ENCODE measurements at regions not wholly inside any gene's neighbourhood (a gene's known extent, or its start where the extent isn't known, plus 50 kb on each side); places are given as distances from the start of the nearest gene placed in this dataset.

DNA sequence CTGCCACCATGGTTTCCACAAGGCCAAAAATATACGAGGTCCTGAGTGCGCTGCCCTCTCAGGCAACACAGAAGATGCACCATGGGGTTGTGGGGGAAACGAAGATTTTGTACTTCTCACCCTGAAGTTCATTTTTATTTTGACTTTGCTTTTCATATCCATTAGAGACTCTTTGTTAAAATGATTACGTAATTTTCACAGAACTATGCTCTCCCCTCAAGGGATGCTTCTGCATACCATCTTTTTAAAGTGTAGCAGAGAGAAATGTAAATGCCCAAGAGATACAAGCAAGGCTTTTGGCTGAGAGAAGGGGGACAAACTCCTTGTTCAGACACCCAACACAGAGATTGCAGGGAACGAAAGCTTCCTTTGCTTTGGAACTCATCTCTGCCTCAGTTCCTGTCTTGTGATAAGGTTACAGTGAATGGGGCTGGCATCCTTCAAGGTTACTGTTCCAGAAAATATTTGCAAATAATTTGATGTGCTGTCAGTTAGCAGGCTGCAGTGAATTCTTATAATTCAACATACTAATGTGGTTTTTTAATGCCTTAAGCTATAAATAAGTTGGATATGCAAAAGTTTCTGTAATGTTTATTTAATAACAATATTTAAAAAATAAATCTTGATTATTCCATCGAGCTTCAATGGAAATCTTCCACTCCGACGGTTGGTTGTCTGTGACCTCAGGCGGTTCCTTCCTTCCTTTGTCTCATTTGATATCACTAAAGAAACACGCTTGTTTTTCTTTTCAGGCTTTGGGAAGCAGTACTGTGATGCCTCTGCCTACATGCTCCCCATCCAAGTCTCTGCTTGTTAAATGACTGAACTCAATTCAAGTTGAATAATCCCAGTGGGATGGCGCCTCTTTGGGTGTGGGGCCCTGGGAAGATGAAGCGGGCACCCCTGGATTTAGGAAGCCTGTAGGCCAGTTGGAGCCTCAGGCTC lies 209.3 kb upstream of the CTBP2 start:
- DNase-seq = no peak
- no peak overlapping the region for H2AFZ ChIP-seq (ENCODE audit: low read depth)
- H3K27ac ChIP-seq (ENCODE audit: low read depth in 2 of 2, low read length in 1 of 2) = no peak overlapping the region
- no peak overlapping the region for H3K9ac ChIP-seq
- H4K20me1 ChIP-seq (ENCODE audit: insufficient read depth) = no peaks in the 10 kb centered on the region
- H3K36me3 ChIP-seq (replicated peaks in 1 of 2; ENCODE audit: control insufficient read depth in 1 of 2, insufficient read depth in 2 of 2, low read length in 1 of 2) = no peaks in the 10 kb centered on the region
- no peaks in the 10 kb centered on the region for H3K79me2 ChIP-seq (ENCODE audit: insufficient read depth)
- no peak overlapping the region for H3K4me2 ChIP-seq
- no peaks in the 10 kb centered on the region for H3K9me3 ChIP-seq
- H3K4me3 ChIP-seq (ENCODE audit: low read depth in 2 of 2, low read length in 1 of 2) = no peak overlapping the region
- TF ChIP-seq EP300 (IDR thresholded peaks at IDR 0.05; ENCODE audit: borderline replicate concordance in 1 of 2, low read depth in 1 of 2, low read length in 1 of 2) (no peak), ELF1 (IDR thresholded peaks at IDR 0.05) (no peak), SIN3A (IDR thresholded peaks at IDR 0.05; ENCODE audit: borderline replicate concordance, low read depth, low read length) (no peak), GABPA (IDR thresholded peaks at IDR 0.05; ENCODE audit: low read depth) (no peak), EZH2phosphoT487 (IDR thresholded peaks at IDR 0.05; ENCODE audit: borderline replicate concordance, low read depth) (no peak)
- no peaks in the 10 kb centered on the region for H3K27me3 ChIP-seq (ENCODE audit: insufficient read depth)
- WGBS (ENCODE audit: low lambda C conversion rate) = 46% methylated on average over 12 of the region's 12 CpGs
- H3K9me2 ChIP-seq = no peaks in the 10 kb centered on the region
- CTCF ChIA-PET = no interaction called here
- no peaks in the 10 kb centered on the region; a peak in 1 of 4 replicates for H3K4me1 ChIP-seq (ENCODE audit: control insufficient read depth in 1 of 2, insufficient read depth in 2 of 2, low read depth in 1 of 2, low read length in 1 of 2)
- POLR2A ChIA-PET = no interaction called here
- H3F3A ChIP-seq (replicated peaks; ENCODE audit: insufficient read depth) = no peaks in the 10 kb centered on the region

DNA sequence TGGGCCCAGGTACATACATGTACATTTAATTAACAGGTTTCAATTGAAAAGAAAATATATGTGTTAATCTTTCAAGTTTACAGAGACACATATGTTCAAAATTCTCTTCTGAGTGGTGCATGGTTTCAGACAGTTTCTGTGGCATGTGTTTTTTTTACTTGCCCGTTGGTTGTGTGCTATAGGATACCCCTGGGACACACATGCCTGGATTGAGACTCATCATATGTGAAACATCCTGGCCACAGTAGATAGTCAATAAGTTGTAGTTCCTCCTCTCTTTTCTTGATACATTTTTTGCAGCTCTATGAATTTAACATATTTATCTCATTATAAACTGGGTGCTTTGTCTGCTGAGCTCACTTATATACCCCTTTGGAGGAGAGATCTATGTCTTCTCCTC lies 207.8 kb upstream of the CTBP2 start:
- Histone ChIP-seq H3K27ac (ENCODE audit: low read depth in 2 of 2, low read length in 1 of 2) (no peak overlapping the region), H3K4me3 (ENCODE audit: low read depth in 2 of 2, low read length in 1 of 2) (no peak overlapping the region), H3K4me2 (no peak overlapping the region), H3K4me1 (ENCODE audit: control insufficient read depth in 1 of 2, insufficient read depth in 2 of 2, low read depth in 1 of 2, low read length in 1 of 2) (no peaks in the 10 kb centered on the region; a peak in 1 of 4 replicates), H3K9me3 (no peaks in the 10 kb centered on the region), H3K27me3 (ENCODE audit: insufficient read depth) (no peaks in the 10 kb centered on the region), H4K20me1 (ENCODE audit: insufficient read depth) (no peaks in the 10 kb centered on the region), H3K79me2 (ENCODE audit: insufficient read depth) (no peaks in the 10 kb centered on the region), H3F3A (replicated peaks; ENCODE audit: insufficient read depth) (no peaks in the 10 kb centered on the region), H2AFZ (ENCODE audit: low read depth) (no peak overlapping the region), H3K9me2 (no peaks in the 10 kb centered on the region), H3K9ac (no peak overlapping the region), H3K36me3 (replicated peaks in 1 of 2; ENCODE audit: control insufficient read depth in 1 of 2, insufficient read depth in 2 of 2, low read length in 1 of 2) (no peaks in the 10 kb centered on the region)
- ChIA-PET CTCF (interaction anchor here (0.6 kb wide), 1 partner anchor 73 kb away, joined by 3 read pairs; no protein-coding TSS in a partner anchor), POLR2A (no interaction called here)
- WGBS (ENCODE audit: low lambda C conversion rate) = 4% methylated on average over 1 of the region's 1 CpG
- no peak for TF ChIP-seq YY1 (IDR thresholded peaks at IDR 0.05; ENCODE audit: low read depth)
- TF ChIP-seq JUND (IDR thresholded peaks at IDR 0.05) = no peak
- TF ChIP-seq, protein P1, sequence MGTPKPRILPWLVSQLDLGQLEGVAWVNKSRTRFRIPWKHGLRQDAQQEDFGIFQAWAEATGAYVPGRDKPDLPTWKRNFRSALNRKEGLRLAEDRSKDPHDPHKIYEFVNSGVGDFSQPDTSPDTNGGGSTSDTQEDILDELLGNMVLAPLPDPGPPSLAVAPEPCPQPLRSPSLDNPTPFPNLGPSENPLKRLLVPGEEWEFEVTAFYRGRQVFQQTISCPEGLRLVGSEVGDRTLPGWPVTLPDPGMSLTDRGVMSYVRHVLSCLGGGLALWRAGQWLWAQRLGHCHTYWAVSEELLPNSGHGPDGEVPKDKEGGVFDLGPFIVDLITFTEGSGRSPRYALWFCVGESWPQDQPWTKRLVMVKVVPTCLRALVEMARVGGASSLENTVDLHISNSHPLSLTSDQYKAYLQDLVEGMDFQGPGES (IDR thresholded peaks at IDR 0.05; ENCODE audit: low read depth, low read length) = no peak
- TF ChIP-seq, protein P2, sequence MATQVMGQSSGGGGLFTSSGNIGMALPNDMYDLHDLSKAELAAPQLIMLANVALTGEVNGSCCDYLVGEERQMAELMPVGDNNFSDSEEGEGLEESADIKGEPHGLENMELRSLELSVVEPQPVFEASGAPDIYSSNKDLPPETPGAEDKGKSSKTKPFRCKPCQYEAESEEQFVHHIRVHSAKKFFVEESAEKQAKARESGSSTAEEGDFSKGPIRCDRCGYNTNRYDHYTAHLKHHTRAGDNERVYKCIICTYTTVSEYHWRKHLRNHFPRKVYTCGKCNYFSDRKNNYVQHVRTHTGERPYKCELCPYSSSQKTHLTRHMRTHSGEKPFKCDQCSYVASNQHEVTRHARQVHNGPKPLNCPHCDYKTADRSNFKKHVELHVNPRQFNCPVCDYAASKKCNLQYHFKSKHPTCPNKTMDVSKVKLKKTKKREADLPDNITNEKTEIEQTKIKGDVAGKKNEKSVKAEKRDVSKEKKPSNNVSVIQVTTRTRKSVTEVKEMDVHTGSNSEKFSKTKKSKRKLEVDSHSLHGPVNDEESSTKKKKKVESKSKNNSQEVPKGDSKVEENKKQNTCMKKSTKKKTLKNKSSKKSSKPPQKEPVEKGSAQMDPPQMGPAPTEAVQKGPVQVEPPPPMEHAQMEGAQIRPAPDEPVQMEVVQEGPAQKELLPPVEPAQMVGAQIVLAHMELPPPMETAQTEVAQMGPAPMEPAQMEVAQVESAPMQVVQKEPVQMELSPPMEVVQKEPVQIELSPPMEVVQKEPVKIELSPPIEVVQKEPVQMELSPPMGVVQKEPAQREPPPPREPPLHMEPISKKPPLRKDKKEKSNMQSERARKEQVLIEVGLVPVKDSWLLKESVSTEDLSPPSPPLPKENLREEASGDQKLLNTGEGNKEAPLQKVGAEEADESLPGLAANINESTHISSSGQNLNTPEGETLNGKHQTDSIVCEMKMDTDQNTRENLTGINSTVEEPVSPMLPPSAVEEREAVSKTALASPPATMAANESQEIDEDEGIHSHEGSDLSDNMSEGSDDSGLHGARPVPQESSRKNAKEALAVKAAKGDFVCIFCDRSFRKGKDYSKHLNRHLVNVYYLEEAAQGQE (IDR thresholded peaks at IDR 0.05; ENCODE audit: low read depth, low read length) = no peak
- no peak for TF ChIP-seq TAF1 (IDR thresholded peaks at IDR 0.05; ENCODE audit: borderline replicate concordance, low read depth, low read length)
- TF ChIP-seq, protein P3, sequence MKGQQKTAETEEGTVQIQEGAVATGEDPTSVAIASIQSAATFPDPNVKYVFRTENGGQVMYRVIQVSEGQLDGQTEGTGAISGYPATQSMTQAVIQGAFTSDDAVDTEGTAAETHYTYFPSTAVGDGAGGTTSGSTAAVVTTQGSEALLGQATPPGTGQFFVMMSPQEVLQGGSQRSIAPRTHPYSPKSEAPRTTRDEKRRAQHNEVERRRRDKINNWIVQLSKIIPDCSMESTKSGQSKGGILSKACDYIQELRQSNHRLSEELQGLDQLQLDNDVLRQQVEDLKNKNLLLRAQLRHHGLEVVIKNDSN (IDR thresholded peaks at IDR 0.05; ENCODE audit: borderline replicate concordance, low read depth) = no peak
- TF ChIP-seq, protein P4, sequence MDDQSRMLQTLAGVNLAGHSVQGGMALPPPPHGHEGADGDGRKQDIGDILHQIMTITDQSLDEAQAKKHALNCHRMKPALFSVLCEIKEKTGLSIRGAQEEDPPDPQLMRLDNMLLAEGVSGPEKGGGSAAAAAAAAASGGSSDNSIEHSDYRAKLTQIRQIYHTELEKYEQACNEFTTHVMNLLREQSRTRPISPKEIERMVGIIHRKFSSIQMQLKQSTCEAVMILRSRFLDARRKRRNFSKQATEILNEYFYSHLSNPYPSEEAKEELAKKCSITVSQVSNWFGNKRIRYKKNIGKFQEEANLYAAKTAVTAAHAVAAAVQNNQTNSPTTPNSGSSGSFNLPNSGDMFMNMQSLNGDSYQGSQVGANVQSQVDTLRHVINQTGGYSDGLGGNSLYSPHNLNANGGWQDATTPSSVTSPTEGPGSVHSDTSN (IDR thresholded peaks at IDR 0.05) = no peak
- TF ChIP-seq RCOR1 (IDR thresholded peaks at IDR 0.05; ENCODE audit: low read length) = no peak
- TF ChIP-seq TCF12 (IDR thresholded peaks at IDR 0.05) = no peak
- TF ChIP-seq EZH2phosphoT487 (IDR thresholded peaks at IDR 0.05; ENCODE audit: borderline replicate concordance, low read depth) = no peak
- TF ChIP-seq RAD21 (IDR thresholded peaks at IDR 0.05; ENCODE audit: low read length) = no peak
- no peak for TF ChIP-seq ELF1 (IDR thresholded peaks at IDR 0.05)
- TF ChIP-seq, protein P5, sequence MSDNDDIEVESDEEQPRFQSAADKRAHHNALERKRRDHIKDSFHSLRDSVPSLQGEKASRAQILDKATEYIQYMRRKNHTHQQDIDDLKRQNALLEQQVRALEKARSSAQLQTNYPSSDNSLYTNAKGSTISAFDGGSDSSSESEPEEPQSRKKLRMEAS (IDR thresholded peaks at IDR 0.05; ENCODE audit: low read depth) = no peak
- TF ChIP-seq FOXM1 (IDR thresholded peaks at IDR 0.05; ENCODE audit: low read depth) = no peak
- TF ChIP-seq NRF1 (IDR thresholded peaks at IDR 0.05; ENCODE audit: low read depth, low read length) = no peak
- no peak for DNase-seq

All from SK-N-SH (cell line).